SK-N-SH (cell line): ENCODE measurements at regions not wholly inside any gene's neighbourhood (a gene's known extent, or its start where the extent isn't known, plus 50 kb on each side); places are given as distances from the start of the nearest gene placed in this dataset.

Experiments
- CTCF ChIA-PET: fragments of 300-600, 350-600 bp; formaldehyde crosslinking; extraction: SDS; loops from one replicate; lab custom pipeline; 2021; lab: Yijun Ruan, JAX
- POLR2A ChIA-PET: fragments of 350-600 bp; sonication (Branson Sonifier 250); formaldehyde crosslinking; extraction: SDS; loops from one replicate; lab custom pipeline; 2020; ENCODE audit warnings: antibody characterized with exemption, inconsistent platforms; lab: Yijun Ruan, JAX
- DNase-seq: peaks from one replicate; pipeline ENCODE4 v3.0.0; 2012
- H2AFZ ChIP-seq: fragments of 200-600 bp; sonication (generic); 2 replicates; pipeline ENCODE4 v1.8.1; 2016; ENCODE audit warnings: antibody characterized with exemption, mild to moderate bottlenecking, low read depth
- H3F3A ChIP-seq: fragments of 200-600 bp; sonication (generic); replicated peaks from 2 replicates; pipeline ENCODE3; 2016; ENCODE audit warnings: antibody characterized with exemption, mild to moderate bottlenecking; ENCODE audit not compliant: insufficient read depth
- H3K27ac ChIP-seq, 2 experiments: fragments of 200-500 bp in 1 of 2; fragments of 200-600 bp in 1 of 2; sonication (Bioruptor generic) in 1 of 2; sonication (generic), shearing (Covaris generic) in 1 of 2; 2 replicates each; pipeline versions ENCODE4 v1.5.1 to v1.6.1; 2014 to 2016; ENCODE audit warnings: low read depth in 2 of 2, inconsistent platforms in 1 of 2, low read length in 1 of 2, mild to moderate bottlenecking in 1 of 2, mixed read lengths in 1 of 2
- H3K27me3 ChIP-seq: fragments of 200-600 bp; sonication (generic), shearing (Covaris generic); 2 replicates; pipeline ENCODE4 v1.6.1; 2016; ENCODE audit warnings: mixed run types; ENCODE audit not compliant: insufficient read depth
- H3K36me3 ChIP-seq, 2 experiments: fragments of 200-500 bp in 1 of 2; fragments of 200-600 bp in 1 of 2; sonication (Bioruptor generic) in 1 of 2; sonication (generic) in 1 of 2; replicated peaks in 1 of 2; 2 replicates each; pipeline versions ENCODE3 to v1.5.1; 2014 to 2016; ENCODE audit warnings: low read length in 1 of 2, mild to moderate bottlenecking in 1 of 2; ENCODE audit not compliant: insufficient read depth in 2 of 2, control insufficient read depth in 1 of 2
- H3K4me1 ChIP-seq, 2 experiments: fragments of 200-500 bp in 1 of 2; fragments of 200-600 bp in 1 of 2; sonication (Bioruptor generic) in 1 of 2; sonication (generic), shearing (Covaris generic) in 1 of 2; 2 replicates each; pipeline versions ENCODE4 v1.5.1 to v1.6.1; 2014 to 2016; ENCODE audit warnings: low read depth in 1 of 2, low read length in 1 of 2, mixed run types in 1 of 2; ENCODE audit not compliant: insufficient read depth in 2 of 2, control insufficient read depth in 1 of 2
- H3K4me2 ChIP-seq: fragments of 200-600 bp; sonication (generic), shearing (Covaris generic); 2 replicates; pipeline ENCODE4 v1.6.1; 2017; ENCODE audit warnings: mixed run types
- H3K4me3 ChIP-seq, 2 experiments: fragments of 200-500 bp in 1 of 2; fragments of 200-600 bp in 1 of 2; sonication (Bioruptor generic) in 1 of 2; sonication (generic), shearing (Covaris generic) in 1 of 2; 2 replicates each; pipeline versions ENCODE4 v1.5.1 to v1.8.1; 2014 to 2016; ENCODE audit warnings: low read depth in 2 of 2, inconsistent platforms in 1 of 2, low read length in 1 of 2, mild to moderate bottlenecking in 1 of 2, mixed read lengths in 1 of 2, moderate library complexity in 1 of 2
- H3K79me2 ChIP-seq: fragments of 200-600 bp; sonication (generic); 2 replicates; pipeline ENCODE4 v1.8.1; 2017; ENCODE audit warnings: mild to moderate bottlenecking; ENCODE audit not compliant: insufficient read depth
- H3K9ac ChIP-seq: fragments of 200-600 bp; sonication (generic); 2 replicates; pipeline ENCODE4 v1.6.1; 2017; ENCODE audit warnings: mixed run types
- H3K9me2 ChIP-seq: fragments of 200-600 bp; sonication (generic); 2 replicates; pipeline ENCODE4 v1.6.1; 2017; ENCODE audit warnings: mixed run types
- H3K9me3 ChIP-seq: fragments of 200-600 bp; sonication (generic); 2 replicates; pipeline ENCODE4 v1.6.1; 2017; ENCODE audit warnings: mixed run types, mild to moderate bottlenecking, moderate library complexity
- H4K20me1 ChIP-seq: fragments of 200-600 bp; sonication (generic); 2 replicates; pipeline ENCODE4 v1.6.1; 2017; ENCODE audit warnings: mild to moderate bottlenecking, mixed run types; ENCODE audit not compliant: insufficient read depth
- EZH2phosphoT487 ChIP-seq: fragments of 200-600 bp; sonication (generic); IDR thresholded peaks from 2 replicates; pipeline ENCODE4 v1.6.1; 2017; ENCODE audit warnings: low read depth, mixed run types, mild to moderate bottlenecking, antibody characterized with exemption, moderate library complexity, borderline replicate concordance
- FOSL2 ChIP-seq: IDR thresholded peaks from 2 replicates; pipeline ENCODE4 v1.4.0; 2012; ENCODE audit warnings: low read depth, mild to moderate bottlenecking, moderate library complexity, borderline replicate concordance
- GATA2 ChIP-seq: sonication (generic); formaldehyde crosslinking; IDR thresholded peaks from 2 replicates; pipeline ENCODE4 v1.5.0; 2020; ENCODE audit warnings: mild to moderate bottlenecking, missing genetic modification reagents
- JUND ChIP-seq: IDR thresholded peaks from 2 replicates; pipeline ENCODE4 v1.4.0; 2012
- MEF2A ChIP-seq: IDR thresholded peaks from 2 replicates; pipeline ENCODE4 v1.4.0; 2012; ENCODE audit warnings: low read depth, borderline replicate concordance
- POLR2AphosphoS5 ChIP-seq: IDR thresholded peaks from 2 replicates; pipeline ENCODE4 v1.6.1; 2012; ENCODE audit warnings: low read depth, low read length
- RAD21 ChIP-seq: IDR thresholded peaks from 2 replicates; pipeline ENCODE4 v1.6.1; 2012; ENCODE audit warnings: mild to moderate bottlenecking, low read length
- RFX5 ChIP-seq: IDR thresholded peaks from 2 replicates; pipeline ENCODE4 v1.6.1; 2012; ENCODE audit warnings: mild to moderate bottlenecking, improper control_type of control experiment, low read length
- RXRA ChIP-seq: IDR thresholded peaks from 2 replicates; pipeline ENCODE4 v1.4.0; 2012; ENCODE audit warnings: low read depth, mild to moderate bottlenecking, borderline replicate concordance
- SIN3A ChIP-seq: IDR thresholded peaks from 2 replicates; pipeline ENCODE4 v1.6.1; 2012; ENCODE audit warnings: low read depth, mild to moderate bottlenecking, low read length, moderate library complexity, borderline replicate concordance
- SMC3 ChIP-seq: IDR thresholded peaks from 2 replicates; pipeline ENCODE4 v1.6.1; 2012; ENCODE audit warnings: low read depth, low read length, improper control_type of control experiment
- TAF1 ChIP-seq: IDR thresholded peaks from 2 replicates; pipeline ENCODE4 v1.6.1; 2012; ENCODE audit warnings: low read depth, mild to moderate bottlenecking, low read length, moderate library complexity, borderline replicate concordance
- TCF12 ChIP-seq: IDR thresholded peaks from 2 replicates; pipeline ENCODE4 v1.4.0; 2012
- TEAD4 ChIP-seq: IDR thresholded peaks from 2 replicates; pipeline ENCODE4 v1.4.0; 2012; ENCODE audit warnings: mild to moderate bottlenecking, borderline replicate concordance; ENCODE audit not compliant: insufficient read depth
- WGBS: methylation state at CpG from one replicate; pipeline ENCODE4 v1.1.6; 2017; ENCODE audit warnings: low lambda C conversion rate; 5-methylcytosine and 5-hydroxymethylcytosine counted together
- TF ChIP-seq, protein P1 (sequence below): IDR thresholded peaks from 2 replicates; pipeline ENCODE4 v1.4.0; 2012; ENCODE audit warnings: low read depth, borderline replicate concordance
- TF ChIP-seq, protein P2 (sequence below): fragments of 150-350 bp; IDR thresholded peaks from 2 replicates; pipeline ENCODE4 v1.6.1; 2017; ENCODE audit warnings: antibody characterized with exemption, low read length, low read depth, borderline replicate concordance
- TF ChIP-seq, protein P3 (sequence below): fragments of 150-350 bp; IDR thresholded peaks from 2 replicates; pipeline ENCODE4 v1.6.1; 2016; ENCODE audit warnings: mild to moderate bottlenecking, low read depth, low read length
- TF ChIP-seq, protein P4 (sequence below): fragments of 200-600 bp; sonication (generic); IDR thresholded peaks from 2 replicates; pipeline ENCODE4 v1.6.1; 2017; ENCODE audit warnings: antibody characterized with exemption, mild to moderate bottlenecking, moderate library complexity
- TF ChIP-seq, protein P5 (sequence below): IDR thresholded peaks from 2 replicates; pipeline ENCODE4 v1.4.0; 2012; ENCODE audit warnings: low read depth

DNA sequence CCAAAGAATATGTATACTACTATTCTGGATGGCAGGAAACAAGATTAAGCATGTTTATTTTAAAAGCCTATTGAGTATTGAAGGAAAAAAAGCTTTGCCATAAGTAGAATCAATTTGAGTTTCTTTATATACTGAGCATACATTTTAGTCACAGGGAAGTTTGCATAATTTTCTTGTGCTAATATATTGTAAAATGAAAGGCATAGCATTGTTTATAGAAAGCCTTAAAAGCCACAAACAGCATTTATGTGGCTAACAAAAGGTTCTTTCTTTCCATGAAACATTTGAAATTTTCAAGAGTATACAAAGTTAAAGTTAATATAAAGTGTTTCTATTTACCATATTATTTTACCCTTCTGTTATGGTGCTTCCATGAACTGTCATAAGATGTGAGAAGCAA is 1133.8 kb upstream of the PCDH10 start:
- TF ChIP-seq, protein P1, sequence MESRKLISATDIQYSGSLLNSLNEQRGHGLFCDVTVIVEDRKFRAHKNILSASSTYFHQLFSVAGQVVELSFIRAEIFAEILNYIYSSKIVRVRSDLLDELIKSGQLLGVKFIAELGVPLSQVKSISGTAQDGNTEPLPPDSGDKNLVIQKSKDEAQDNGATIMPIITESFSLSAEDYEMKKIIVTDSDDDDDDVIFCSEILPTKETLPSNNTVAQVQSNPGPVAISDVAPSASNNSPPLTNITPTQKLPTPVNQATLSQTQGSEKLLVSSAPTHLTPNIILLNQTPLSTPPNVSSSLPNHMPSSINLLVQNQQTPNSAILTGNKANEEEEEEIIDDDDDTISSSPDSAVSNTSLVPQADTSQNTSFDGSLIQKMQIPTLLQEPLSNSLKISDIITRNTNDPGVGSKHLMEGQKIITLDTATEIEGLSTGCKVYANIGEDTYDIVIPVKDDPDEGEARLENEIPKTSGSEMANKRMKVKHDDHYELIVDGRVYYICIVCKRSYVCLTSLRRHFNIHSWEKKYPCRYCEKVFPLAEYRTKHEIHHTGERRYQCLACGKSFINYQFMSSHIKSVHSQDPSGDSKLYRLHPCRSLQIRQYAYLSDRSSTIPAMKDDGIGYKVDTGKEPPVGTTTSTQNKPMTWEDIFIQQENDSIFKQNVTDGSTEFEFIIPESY, result no peak
- TF ChIP-seq, protein P2, sequence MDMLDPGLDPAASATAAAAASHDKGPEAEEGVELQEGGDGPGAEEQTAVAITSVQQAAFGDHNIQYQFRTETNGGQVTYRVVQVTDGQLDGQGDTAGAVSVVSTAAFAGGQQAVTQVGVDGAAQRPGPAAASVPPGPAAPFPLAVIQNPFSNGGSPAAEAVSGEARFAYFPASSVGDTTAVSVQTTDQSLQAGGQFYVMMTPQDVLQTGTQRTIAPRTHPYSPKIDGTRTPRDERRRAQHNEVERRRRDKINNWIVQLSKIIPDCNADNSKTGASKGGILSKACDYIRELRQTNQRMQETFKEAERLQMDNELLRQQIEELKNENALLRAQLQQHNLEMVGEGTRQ, result no peak
- TF ChIP-seq RXRA (no peak), TCF12 (no peak)
- TF ChIP-seq, protein P3, sequence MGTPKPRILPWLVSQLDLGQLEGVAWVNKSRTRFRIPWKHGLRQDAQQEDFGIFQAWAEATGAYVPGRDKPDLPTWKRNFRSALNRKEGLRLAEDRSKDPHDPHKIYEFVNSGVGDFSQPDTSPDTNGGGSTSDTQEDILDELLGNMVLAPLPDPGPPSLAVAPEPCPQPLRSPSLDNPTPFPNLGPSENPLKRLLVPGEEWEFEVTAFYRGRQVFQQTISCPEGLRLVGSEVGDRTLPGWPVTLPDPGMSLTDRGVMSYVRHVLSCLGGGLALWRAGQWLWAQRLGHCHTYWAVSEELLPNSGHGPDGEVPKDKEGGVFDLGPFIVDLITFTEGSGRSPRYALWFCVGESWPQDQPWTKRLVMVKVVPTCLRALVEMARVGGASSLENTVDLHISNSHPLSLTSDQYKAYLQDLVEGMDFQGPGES, result no peak
- no peaks in the 10 kb centered on the region for H3F3A ChIP-seq
- no peak overlapping the region for H3K27ac ChIP-seq
- H3K36me3 ChIP-seq, result no peaks in the 10 kb centered on the region
- H3K4me1 ChIP-seq, result no peaks in the 10 kb centered on the region
- H3K79me2 ChIP-seq, result no peaks in the 10 kb centered on the region
- no peaks in the 10 kb centered on the region for H3K27me3 ChIP-seq
- H2AFZ ChIP-seq, result no peak overlapping the region; the same call in 1 of the 2 replicates
- H3K9me3 ChIP-seq, result no peaks in the 10 kb centered on the region
- ChIA-PET POLR2A (no interaction called here), CTCF (no interaction called here)
- H3K4me3 ChIP-seq, result no peak overlapping the region
- H3K9me2 ChIP-seq, result no peaks in the 10 kb centered on the region
- H3K4me2 ChIP-seq, result no peak overlapping the region
- H4K20me1 ChIP-seq, result no peaks in the 10 kb centered on the region
- DNase-seq, result no peak
- H3K9ac ChIP-seq, result no peak overlapping the region

DNA sequence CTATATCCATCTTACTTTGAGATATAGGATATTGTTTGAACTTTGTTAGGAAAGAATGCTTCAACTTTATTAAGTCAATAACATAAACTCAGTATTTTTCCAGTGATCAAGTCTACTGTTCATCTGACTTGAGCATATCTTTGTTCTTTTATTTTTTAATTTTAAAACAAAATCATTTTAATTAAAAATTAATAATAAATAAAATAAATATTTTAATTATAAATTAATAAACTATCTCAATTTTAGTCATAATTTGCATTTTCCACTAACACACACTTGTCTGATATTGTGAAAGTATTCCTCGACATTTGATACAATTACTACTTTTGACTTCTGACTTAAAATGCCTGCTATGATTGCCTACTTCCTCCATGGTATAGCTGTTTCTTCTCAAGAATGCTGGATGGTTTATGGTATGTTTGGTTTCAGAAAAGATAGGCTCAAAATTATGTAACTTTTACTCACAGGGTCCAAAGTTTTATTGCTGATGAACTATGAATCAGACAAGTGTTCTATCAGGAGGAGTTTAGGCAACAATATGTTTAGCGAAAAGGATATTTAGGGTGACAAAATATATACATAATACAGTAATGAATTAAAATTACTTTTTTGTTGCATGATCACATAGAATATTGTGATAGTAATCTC is 1132.3 kb upstream of the PCDH10 start:
- DNase-seq, result no peak
- Histone ChIP-seq H3F3A (no peaks in the 10 kb centered on the region), H3K79me2 (no peaks in the 10 kb centered on the region), H2AFZ (no peak overlapping the region), H3K27me3 (no peaks in the 10 kb centered on the region), H3K4me2 (no peak overlapping the region), H4K20me1 (no peaks in the 10 kb centered on the region), H3K36me3 (no peaks in the 10 kb centered on the region)
- ChIA-PET POLR2A (no interaction called here), CTCF (no interaction called here)
- TF ChIP-seq POLR2AphosphoS5 (no peak), FOSL2 (no peak), JUND (no peak), EZH2phosphoT487 (no peak), TAF1 (no peak), RFX5 (no peak), RAD21 (no peak), GATA2 (CRISPR knock-in tag) (no peak), SIN3A (no peak), MEF2A (no peak), TEAD4 (no peak), SMC3 (no peak)
- TF ChIP-seq, protein P4, sequence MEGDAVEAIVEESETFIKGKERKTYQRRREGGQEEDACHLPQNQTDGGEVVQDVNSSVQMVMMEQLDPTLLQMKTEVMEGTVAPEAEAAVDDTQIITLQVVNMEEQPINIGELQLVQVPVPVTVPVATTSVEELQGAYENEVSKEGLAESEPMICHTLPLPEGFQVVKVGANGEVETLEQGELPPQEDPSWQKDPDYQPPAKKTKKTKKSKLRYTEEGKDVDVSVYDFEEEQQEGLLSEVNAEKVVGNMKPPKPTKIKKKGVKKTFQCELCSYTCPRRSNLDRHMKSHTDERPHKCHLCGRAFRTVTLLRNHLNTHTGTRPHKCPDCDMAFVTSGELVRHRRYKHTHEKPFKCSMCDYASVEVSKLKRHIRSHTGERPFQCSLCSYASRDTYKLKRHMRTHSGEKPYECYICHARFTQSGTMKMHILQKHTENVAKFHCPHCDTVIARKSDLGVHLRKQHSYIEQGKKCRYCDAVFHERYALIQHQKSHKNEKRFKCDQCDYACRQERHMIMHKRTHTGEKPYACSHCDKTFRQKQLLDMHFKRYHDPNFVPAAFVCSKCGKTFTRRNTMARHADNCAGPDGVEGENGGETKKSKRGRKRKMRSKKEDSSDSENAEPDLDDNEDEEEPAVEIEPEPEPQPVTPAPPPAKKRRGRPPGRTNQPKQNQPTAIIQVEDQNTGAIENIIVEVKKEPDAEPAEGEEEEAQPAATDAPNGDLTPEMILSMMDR, result no peak
- TF ChIP-seq, protein P5, sequence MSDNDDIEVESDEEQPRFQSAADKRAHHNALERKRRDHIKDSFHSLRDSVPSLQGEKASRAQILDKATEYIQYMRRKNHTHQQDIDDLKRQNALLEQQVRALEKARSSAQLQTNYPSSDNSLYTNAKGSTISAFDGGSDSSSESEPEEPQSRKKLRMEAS, result no peak
- TF ChIP-seq, all 33 proteins: peak for 0
- no peak overlapping the region for H3K4me3 ChIP-seq
- no peaks in the 10 kb centered on the region for H3K9me2 ChIP-seq
- H3K27ac ChIP-seq, result no peak overlapping the region
- H3K4me1 ChIP-seq, result no peaks in the 10 kb centered on the region
- H3K9ac ChIP-seq, result no peak overlapping the region
- 42% methylated on average over 2 of the region's 2 CpGs for WGBS
- no peaks in the 10 kb centered on the region for H3K9me3 ChIP-seq
